HL-60 (cell line): ENCODE measurements at regions not wholly inside any gene's neighbourhood (a gene's known extent, or its start where the extent isn't known, plus 50 kb on each side); places are given as distances from the start of the nearest gene placed in this dataset.

Experiments
- DNase-seq, 2 experiments: peaks; one replicate each; pipeline ENCODE4 v3.0.0-alpha.2; 2010 to 2020; ENCODE audit warnings: low read depth in 1 of 2, low spot score in 1 of 2
- H3K27ac ChIP-seq: fragments of 250-450 bp; sonication (Bioruptor Pico); replicated peaks from 2 replicates; pipeline ENCODE4 v1.5.1; 2020; ENCODE audit warnings: mild to moderate bottlenecking, moderate library complexity
- H3K27me3 ChIP-seq: fragments of 250-450 bp; sonication (Bioruptor Pico); 2 replicates; pipeline ENCODE4 v1.5.1; 2021; ENCODE audit warnings: mild to moderate bottlenecking, moderate library complexity; ENCODE audit not compliant: insufficient read depth, poor library complexity, severe bottlenecking
- H3K4me3 ChIP-seq: replicated peaks from 2 replicates; pipeline ENCODE4 v1.5.1; 2011; ENCODE audit warnings: mild to moderate bottlenecking, control low read depth, low read length; ENCODE audit not compliant: insufficient read depth
- CTCF ChIP-seq: IDR thresholded peaks from one replicate; pipeline ENCODE4 v1.5.1; 2011; ENCODE audit warnings: low read length, control low read depth, inconsistent platforms; ENCODE audit not compliant: insufficient read depth
- GABPA ChIP-seq: IDR thresholded peaks from 2 replicates; pipeline ENCODE4 v1.6.1; 2012; ENCODE audit warnings: low read depth
- POLR2AphosphoS5 ChIP-seq: IDR thresholded peaks from 2 replicates; pipeline ENCODE4 v1.6.1; 2012; ENCODE audit warnings: low read depth
- REST ChIP-seq: IDR thresholded peaks from 2 replicates; pipeline ENCODE4 v1.6.1; 2012; ENCODE audit warnings: low read depth; ENCODE audit not compliant: insufficient replicate concordance
- SPI1 ChIP-seq: IDR thresholded peaks from 2 replicates; pipeline ENCODE4 v1.6.1; 2012; ENCODE audit warnings: low read depth, mild to moderate bottlenecking, borderline replicate concordance

GRCh38 chr5:38650946-38651345, 94.5 kb upstream of the LIFR start:
- DNase-seq: no peak
- Histone ChIP-seq H3K27me3 (peaks cover 4% of the 10 kb centered on the region), H3K4me3 (no peak overlapping the region), H3K27ac (no peak overlapping the region)
- peak; percentile 75 for TF ChIP-seq SPI1
- no peak for TF ChIP-seq CTCF
- no peak for TF ChIP-seq REST

GRCh38 chr5:38651806-38652205, 95.4 kb upstream of the LIFR start:
- TF ChIP-seq CTCF (no peak), REST (no peak), SPI1 (no peak), GABPA (no peak), POLR2AphosphoS5 (no peak)
- DNase-seq: no peak
- no peak overlapping the region for H3K4me3 ChIP-seq
- peaks cover 5% of the 10 kb centered on the region for H3K27me3 ChIP-seq
- H3K27ac ChIP-seq: no peak overlapping the region

- no peak for DNase-seq
- Histone ChIP-seq H3K4me3 (no peak overlapping the region), H3K27ac (no peak overlapping the region), H3K27me3 (peaks cover 9% of the 10 kb centered on the region)
- TF ChIP-seq REST (no peak), CTCF (no peak), SPI1 (no peak), POLR2AphosphoS5 (no peak), GABPA (no peak)
Measured at GRCh38 chr5:38653389-38653788, 96.9 kb upstream of the LIFR start.
